HT1080 (cell line): ENCODE measurements at regions not wholly inside any gene's neighbourhood (a gene's known extent, or its start where the extent isn't known, plus 50 kb on each side); places are given as distances from the start of the nearest gene placed in this dataset.
"Not testable (repeated sequence)": the region's sequence is repeated elsewhere in the genome, so short reads cannot be mapped to it uniquely, and the experiment has no call there.

Experiments
- DNase-seq: peaks from one replicate; pipeline ENCODE4 v3.0.0-alpha.2; 2015; ENCODE audit warnings: low read depth

GRCh38 chr12:97713270-97713669 is 250.7 kb downstream of the RMST start:
- no peak for DNase-seq

GRCh38 chr12:97714107-97714563 is 251.5 kb downstream of the RMST start:
- no peak for DNase-seq

- DNase-seq, result peak; percentile 5
Measured at GRCh38 chr12:97716356-97716755, 253.8 kb downstream of the RMST start.

- not testable (repeated sequence) for DNase-seq
Measured at GRCh38 chr12:97723801-97724200, 261.2 kb downstream of the RMST start.

GRCh38 chr12:97745406-97746101 is 282.9 kb downstream of the RMST start:
- peak; percentile 26 for DNase-seq

GRCh38 chr12:97748298-97748697 is 285.7 kb downstream of the RMST start:
- DNase-seq, result no peak

- DNase-seq, result no peak
Measured at GRCh38 chr12:97751704-97752103, 289.1 kb downstream of the RMST start.

GRCh38 chr12:97752129-97752528 is 289.5 kb downstream of the RMST start:
- no peak for DNase-seq

- DNase-seq, result no peak
Measured at GRCh38 chr12:97753332-97753731, 290.7 kb downstream of the RMST start.

GRCh38 chr12:97754306-97754705 is 291.7 kb downstream of the RMST start:
- DNase-seq, result no peak

- DNase-seq, result no peak
Measured at GRCh38 chr12:97756066-97756666, 293.6 kb downstream of the RMST start.

GRCh38 chr12:97756741-97757140 is 294.1 kb downstream of the RMST start:
- no peak for DNase-seq

- no peak for DNase-seq
Measured at GRCh38 chr12:97757481-97758193, 295.0 kb downstream of the RMST start.

GRCh38 chr12:97758194-97758501 is 295.5 kb downstream of the RMST start:
- DNase-seq, result no peak

- no peak for DNase-seq
Measured at GRCh38 chr12:97758586-97758985, 296.0 kb downstream of the RMST start.

GRCh38 chr12:97760601-97761000 is 298.0 kb downstream of the RMST start:
- DNase-seq, result no peak

GRCh38 chr12:97763113-97763512 is 300.5 kb downstream of the RMST start:
- no peak for DNase-seq

- DNase-seq, result no peak
Measured at GRCh38 chr12:97764700-97765099, 302.1 kb downstream of the RMST start.

- no peak for DNase-seq
Measured at GRCh38 chr12:97767347-97767746, 304.7 kb downstream of the RMST start.

- DNase-seq, result no peak
Measured at GRCh38 chr12:97778111-97778510, 315.5 kb downstream of the RMST start.

GRCh38 chr12:97781342-97781741 is 318.7 kb downstream of the RMST start:
- DNase-seq, result no peak

- DNase-seq, result no peak
Measured at GRCh38 chr12:97784904-97785303, 322.3 kb downstream of the RMST start.

GRCh38 chr12:97790281-97790680 is 327.7 kb downstream of the RMST start:
- DNase-seq, result no peak
